GM12874 (cell line): ENCODE measurements at regions not wholly inside any gene's neighbourhood (a gene's known extent, or its start where the extent isn't known, plus 50 kb on each side); places are given as distances from the start of the nearest gene placed in this dataset.

Source experiments
- TF ChIP-seq, protein P1 (sequence below): IDR thresholded peaks from 2 replicates; pipeline ENCODE4 v1.5.1; 2011; ENCODE audit warnings: low read depth, mild to moderate bottlenecking, control low read depth, low read length, moderate library complexity; ENCODE audit not compliant: insufficient read depth

DNA sequence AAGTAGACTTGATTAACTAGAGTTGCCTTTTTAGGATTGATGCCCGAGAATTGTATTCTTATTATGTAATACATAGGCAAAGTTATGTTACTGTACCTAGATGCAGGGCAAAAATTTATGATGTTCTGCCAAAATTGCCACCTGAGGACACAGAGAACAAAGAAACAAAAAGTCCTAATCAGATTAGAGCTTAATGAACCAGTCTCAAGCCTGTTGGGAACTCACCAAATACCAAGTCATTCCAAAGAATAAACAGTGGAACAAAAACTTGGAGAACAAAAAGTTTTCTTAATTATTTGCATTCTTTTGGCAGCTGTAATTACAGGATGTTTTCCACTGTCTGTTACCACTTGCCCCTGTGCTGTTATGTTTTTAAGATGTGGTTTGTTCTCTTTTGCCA, 154.7 kb upstream of the SGK1 start:
- TF ChIP-seq, protein P1, sequence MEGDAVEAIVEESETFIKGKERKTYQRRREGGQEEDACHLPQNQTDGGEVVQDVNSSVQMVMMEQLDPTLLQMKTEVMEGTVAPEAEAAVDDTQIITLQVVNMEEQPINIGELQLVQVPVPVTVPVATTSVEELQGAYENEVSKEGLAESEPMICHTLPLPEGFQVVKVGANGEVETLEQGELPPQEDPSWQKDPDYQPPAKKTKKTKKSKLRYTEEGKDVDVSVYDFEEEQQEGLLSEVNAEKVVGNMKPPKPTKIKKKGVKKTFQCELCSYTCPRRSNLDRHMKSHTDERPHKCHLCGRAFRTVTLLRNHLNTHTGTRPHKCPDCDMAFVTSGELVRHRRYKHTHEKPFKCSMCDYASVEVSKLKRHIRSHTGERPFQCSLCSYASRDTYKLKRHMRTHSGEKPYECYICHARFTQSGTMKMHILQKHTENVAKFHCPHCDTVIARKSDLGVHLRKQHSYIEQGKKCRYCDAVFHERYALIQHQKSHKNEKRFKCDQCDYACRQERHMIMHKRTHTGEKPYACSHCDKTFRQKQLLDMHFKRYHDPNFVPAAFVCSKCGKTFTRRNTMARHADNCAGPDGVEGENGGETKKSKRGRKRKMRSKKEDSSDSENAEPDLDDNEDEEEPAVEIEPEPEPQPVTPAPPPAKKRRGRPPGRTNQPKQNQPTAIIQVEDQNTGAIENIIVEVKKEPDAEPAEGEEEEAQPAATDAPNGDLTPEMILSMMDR: no peak

DNA sequence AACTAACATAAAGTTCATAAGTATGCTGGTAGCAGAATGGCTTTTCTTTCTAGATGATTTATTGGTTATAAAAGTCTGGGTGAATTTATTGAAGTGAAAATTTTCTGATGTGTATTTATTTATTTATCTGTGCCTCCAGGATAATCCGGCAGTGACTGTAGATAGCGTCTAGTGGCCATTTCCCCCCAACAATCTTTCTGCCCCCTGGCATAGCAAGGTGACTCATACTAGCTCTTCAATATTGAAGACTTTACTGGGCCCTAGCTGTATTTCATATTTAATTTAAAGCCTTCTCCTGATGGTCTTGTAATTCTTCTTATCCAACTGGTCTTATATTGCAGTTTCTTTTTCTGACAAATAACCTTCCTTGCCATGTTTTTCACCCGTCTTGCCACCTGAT, 154.1 kb upstream of the SGK1 start:
- TF ChIP-seq, protein P1: no peak

DNA sequence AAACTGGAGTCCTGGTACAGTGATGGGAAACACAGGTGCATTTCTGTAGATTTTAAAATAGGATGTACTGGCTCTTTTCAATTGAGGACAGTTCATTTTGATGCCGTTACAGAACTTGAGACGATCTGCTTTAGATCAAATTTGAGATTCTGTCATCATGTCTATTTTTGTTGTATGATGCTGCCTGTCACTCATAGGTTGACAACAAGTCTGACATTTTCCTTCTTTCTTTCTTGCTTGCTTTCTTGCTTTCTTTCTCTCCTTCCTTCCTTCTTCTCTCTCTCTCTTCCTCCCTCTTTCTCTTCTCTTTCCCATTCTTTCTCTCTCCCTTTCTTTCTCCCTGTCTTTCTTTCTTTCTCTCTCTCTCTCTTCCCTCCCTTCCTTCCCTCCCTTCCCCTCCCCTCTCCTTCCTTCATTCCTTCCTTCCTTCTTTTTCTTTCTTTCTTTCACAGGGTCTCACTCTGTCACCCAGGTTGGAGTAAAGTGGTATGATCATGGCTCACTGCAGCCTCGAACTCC, 152.6 kb upstream of the SGK1 start:
- TF ChIP-seq, protein P1: no peak

DNA sequence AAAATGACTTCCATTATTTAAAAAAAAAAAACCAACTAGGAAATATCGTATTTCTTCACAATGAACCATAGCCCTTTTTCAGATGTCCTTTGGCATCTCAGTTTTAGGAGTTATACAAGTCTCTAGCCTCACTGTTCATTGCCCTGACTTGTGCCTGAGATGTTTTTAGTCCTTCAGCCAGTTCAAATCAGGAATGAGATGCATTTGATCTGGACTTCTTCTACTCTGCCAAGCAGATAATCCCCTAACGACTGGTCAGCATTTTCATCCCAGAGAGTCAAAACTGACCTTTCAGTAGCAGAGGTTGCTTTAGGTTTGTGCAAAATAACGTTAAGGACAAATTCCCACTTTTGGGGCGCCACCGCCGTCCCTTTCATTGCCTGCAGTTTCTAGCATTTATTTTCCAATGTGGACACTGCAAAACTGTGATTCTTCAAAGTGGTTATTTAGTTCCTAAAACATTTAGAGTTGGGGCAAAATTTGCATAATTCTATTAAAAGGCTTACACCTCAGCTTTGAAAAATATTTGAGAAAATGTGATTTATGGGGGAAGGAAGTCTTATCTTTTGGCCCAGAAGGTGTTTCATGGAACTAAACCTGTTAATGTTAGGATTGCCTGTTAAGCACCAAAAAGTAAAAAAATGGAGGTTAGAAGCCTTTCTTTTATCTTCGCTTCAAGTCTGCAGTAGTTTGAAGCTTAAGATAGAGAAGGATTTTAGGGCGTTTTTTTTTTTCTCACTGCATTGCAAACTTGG, 152.0 kb upstream of the SGK1 start:
- TF ChIP-seq, protein P1: no peak

DNA sequence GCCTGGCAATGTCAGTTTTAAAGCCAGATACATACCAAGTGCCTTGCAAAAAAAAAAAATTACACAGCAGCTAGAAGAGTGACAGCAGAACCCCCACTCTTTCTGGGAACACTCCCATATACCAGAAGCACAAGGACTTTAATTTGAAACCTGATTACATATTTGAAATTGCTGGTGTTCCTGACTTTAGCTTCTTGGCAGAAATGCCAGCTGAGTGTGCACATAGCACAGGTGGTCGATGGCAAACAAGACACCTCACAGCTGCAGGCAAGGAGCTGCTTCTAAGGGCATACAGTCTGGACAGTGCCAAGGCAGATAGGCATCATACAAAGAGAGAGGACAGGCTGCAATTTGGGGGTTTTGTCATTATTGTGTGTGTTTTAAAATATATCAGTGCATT, 150.7 kb upstream of the SGK1 start:
- TF ChIP-seq, protein P1: no peak

DNA sequence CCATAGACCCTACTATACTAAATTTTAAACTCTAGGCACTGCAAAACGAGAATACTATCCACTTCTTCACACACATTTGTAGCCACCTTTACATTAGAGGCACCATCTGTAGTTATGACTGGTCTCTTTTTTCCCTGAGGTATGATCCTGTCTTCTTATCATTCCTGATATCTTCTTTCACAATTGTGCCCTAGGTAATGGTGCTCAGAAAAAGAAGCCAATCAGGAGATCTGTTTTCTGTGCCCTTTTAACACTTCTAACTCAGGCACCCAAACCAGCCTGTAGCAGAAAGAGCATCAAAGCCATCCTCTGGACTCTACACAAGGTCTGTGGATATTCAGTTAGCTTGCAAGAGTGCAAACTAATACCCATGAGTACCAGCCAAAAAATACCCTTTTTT, 149.7 kb upstream of the SGK1 start:
- TF ChIP-seq, protein P1: no peak

DNA sequence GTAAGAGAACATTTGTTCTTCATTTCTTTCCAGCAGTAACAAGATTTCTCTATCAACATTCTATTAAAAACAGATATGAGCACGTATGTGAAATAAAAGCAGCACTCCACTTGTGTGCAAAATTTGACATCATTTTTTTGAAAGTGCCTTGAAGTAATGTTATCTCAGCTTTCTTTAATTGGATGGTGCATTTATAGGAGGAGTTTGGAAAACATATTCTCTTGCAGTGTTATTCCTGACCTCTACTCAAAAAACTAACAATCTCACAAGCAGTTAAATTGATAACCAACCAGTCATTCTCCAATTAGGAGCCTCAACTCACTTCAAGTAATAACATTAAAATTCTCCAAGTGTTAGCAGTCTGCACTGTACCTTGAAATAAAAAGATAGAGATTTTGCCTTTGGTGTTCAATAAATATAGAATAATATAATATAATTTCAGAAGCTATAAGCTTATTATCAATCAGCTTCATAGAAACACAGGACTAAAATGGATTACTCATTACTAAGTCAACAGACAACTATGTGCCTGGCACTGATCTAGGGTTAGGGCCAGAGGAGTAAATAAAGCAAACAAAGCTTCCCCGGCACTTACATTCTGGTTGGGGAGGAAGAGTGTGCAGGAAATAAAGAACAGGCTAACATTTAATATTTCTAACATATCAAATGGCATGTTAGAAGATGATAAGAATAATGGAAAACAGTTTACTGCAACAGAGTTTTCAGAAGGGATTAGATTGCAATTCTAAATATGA, 149.0 kb upstream of the SGK1 start:
- TF ChIP-seq, protein P1: no peak
